ENCODE measurements at regions not wholly inside any gene's neighbourhood (a gene's known extent, or its start where the extent isn't known, plus 50 kb on each side); places are given as distances from the start of the nearest gene placed in this dataset.

- Histone ChIP-seq H3K4me3 (ENCODE audit: low read depth, low read length) (no peak overlapping the region), H3K27ac (ENCODE audit: low read depth, low read length) (no peak overlapping the region), H3K14ac (ENCODE audit: low read length) (no peak overlapping the region), H3K23ac (ENCODE audit: low read length) (no peak overlapping the region), H2BK5ac (ENCODE audit: low read depth, low read length, poor library complexity) (no peak overlapping the region), H3K9me3 (ENCODE audit: insufficient read depth, low read depth, low read length) (no peaks in the 10 kb centered on the region), H4K8ac (ENCODE audit: low read depth, low read length) (no peak overlapping the region), H2AK5ac (ENCODE audit: low read length) (no peak overlapping the region), H2BK12ac (ENCODE audit: low read length) (no peak overlapping the region), H2BK120ac (ENCODE audit: insufficient read depth, low read length, poor library complexity) (no peak overlapping the region), H2AFZ (ENCODE audit: insufficient read depth, low read length, poor library complexity) (no peak overlapping the region), H4K12ac (ENCODE audit: low read depth, low read length) (no peak overlapping the region), H4K91ac (ENCODE audit: low read depth, low read length) (no peak overlapping the region), H3K79me2 (ENCODE audit: control insufficient read depth, insufficient read depth, low read length, poor library complexity) (no peaks in the 10 kb centered on the region), H3K79me1 (ENCODE audit: low read length) (no peaks in the 10 kb centered on the region), H3K9ac (ENCODE audit: low read length) (no peak overlapping the region), H3K36me3 (ENCODE audit: control insufficient read depth in 1 of 2, insufficient read depth in 2 of 2, low read length in 2 of 2) (no peaks in the 10 kb centered on the region), H3K4me1 (ENCODE audit: control insufficient read depth in 1 of 2, insufficient read depth in 2 of 2, low read length in 2 of 2) (no peaks in the 10 kb centered on the region), H3K4me2 (ENCODE audit: low read length) (no peak overlapping the region), H3K4ac (ENCODE audit: low read depth, low read length) (no peak overlapping the region), H3K27me3 (ENCODE audit: insufficient read depth, low read length) (no peaks in the 10 kb centered on the region), H3K18ac (ENCODE audit: low read length) (no peak overlapping the region)
- no peak for DNase-seq
- no CpG with 5 or more reads among the region's 1 CpG for WGBS (ENCODE audit: extremely low coverage, insufficient coverage, insufficient read length)
Observed at GRCh38 chr21:16005996-16006395, 276.2 kb downstream of the USP25 start.

GRCh38 chr21:16007943-16008342 lies 278.2 kb downstream of the USP25 start:
- no peaks in the 10 kb centered on the region for H3K79me1 ChIP-seq (ENCODE audit: low read length)

GRCh38 chr21:16011719-16012118 lies 281.9 kb downstream of the USP25 start:
- Histone ChIP-seq H3K14ac (ENCODE audit: low read length) (no peak overlapping the region), H4K8ac (ENCODE audit: low read depth, low read length) (no peak overlapping the region), H2BK12ac (ENCODE audit: low read length) (no peak overlapping the region), H3K9me3 (ENCODE audit: insufficient read depth, low read depth, low read length) (no peaks in the 10 kb centered on the region), H3K79me1 (ENCODE audit: low read length) (no peaks in the 10 kb centered on the region), H3K27me3 (ENCODE audit: insufficient read depth, low read length) (no peaks in the 10 kb centered on the region), H3K18ac (ENCODE audit: low read length) (no peak overlapping the region), H3K4me2 (ENCODE audit: low read length) (no peak overlapping the region), H4K91ac (ENCODE audit: low read depth, low read length) (no peak overlapping the region), H3K36me3 (ENCODE audit: control insufficient read depth in 1 of 2, insufficient read depth in 2 of 2, low read length in 2 of 2) (no peaks in the 10 kb centered on the region), H3K23ac (ENCODE audit: low read length) (no peak overlapping the region), H2AFZ (ENCODE audit: insufficient read depth, low read length, poor library complexity) (no peak overlapping the region), H3K27ac (ENCODE audit: low read depth, low read length) (no peak overlapping the region), H3K4ac (ENCODE audit: low read depth, low read length) (no peak overlapping the region), H3K9ac (ENCODE audit: low read length) (no peak overlapping the region), H2BK120ac (ENCODE audit: insufficient read depth, low read length, poor library complexity) (no peak overlapping the region), H3K79me2 (ENCODE audit: control insufficient read depth, insufficient read depth, low read length, poor library complexity) (no peaks in the 10 kb centered on the region), H2BK5ac (ENCODE audit: low read depth, low read length, poor library complexity) (no peak overlapping the region), H4K12ac (ENCODE audit: low read depth, low read length) (no peak overlapping the region), H3K4me3 (ENCODE audit: low read depth, low read length) (no peak overlapping the region), H2AK5ac (ENCODE audit: low read length) (no peak overlapping the region), H3K4me1 (ENCODE audit: control insufficient read depth in 1 of 2, insufficient read depth in 2 of 2, low read length in 2 of 2) (no peaks in the 10 kb centered on the region)
- no CpG with 5 or more reads among the region's 4 CpGs for WGBS (ENCODE audit: extremely low coverage, insufficient coverage, insufficient read length)
- DNase-seq = no peak

More at GRCh38 chr21:16007943-16008342, 278.2 kb downstream of the USP25 start:
- no peak overlapping the region for H3K23ac ChIP-seq (ENCODE audit: low read length)
- H3K18ac ChIP-seq (ENCODE audit: low read length) = no peak overlapping the region
- no peak overlapping the region for H2BK5ac ChIP-seq (ENCODE audit: low read depth, low read length, poor library complexity)
- H4K12ac ChIP-seq (ENCODE audit: low read depth, low read length) = no peak overlapping the region
- no CpG with 5 or more reads among the region's 2 CpGs for WGBS (ENCODE audit: extremely low coverage, insufficient coverage, insufficient read length)
- H4K8ac ChIP-seq (ENCODE audit: low read depth, low read length) = no peak overlapping the region
- H3K4me3 ChIP-seq (ENCODE audit: low read depth, low read length) = no peak overlapping the region
- H3K4me1 ChIP-seq (ENCODE audit: control insufficient read depth in 1 of 2, insufficient read depth in 2 of 2, low read length in 2 of 2) = no peaks in the 10 kb centered on the region
- no peak overlapping the region for H3K4ac ChIP-seq (ENCODE audit: low read depth, low read length)
- H3K36me3 ChIP-seq (ENCODE audit: control insufficient read depth in 1 of 2, insufficient read depth in 2 of 2, low read length in 2 of 2) = no peaks in the 10 kb centered on the region
- no peaks in the 10 kb centered on the region for H3K79me2 ChIP-seq (ENCODE audit: control insufficient read depth, insufficient read depth, low read length, poor library complexity)
- no peaks in the 10 kb centered on the region for H3K9me3 ChIP-seq (ENCODE audit: insufficient read depth, low read depth, low read length)
- H3K9ac ChIP-seq (ENCODE audit: low read length) = no peak overlapping the region
- no peak overlapping the region for H2AK5ac ChIP-seq (ENCODE audit: low read length)
- no peaks in the 10 kb centered on the region for H3K27me3 ChIP-seq (ENCODE audit: insufficient read depth, low read length)
- H3K27ac ChIP-seq (ENCODE audit: low read depth, low read length) = no peak overlapping the region
- H3K4me2 ChIP-seq (ENCODE audit: low read length) = no peak overlapping the region
- no peak overlapping the region for H2AFZ ChIP-seq (ENCODE audit: insufficient read depth, low read length, poor library complexity)
- H2BK12ac ChIP-seq (ENCODE audit: low read length) = no peak overlapping the region
- DNase-seq = no peak
- H4K91ac ChIP-seq (ENCODE audit: low read depth, low read length) = no peak overlapping the region
- no peak overlapping the region for H2BK120ac ChIP-seq (ENCODE audit: insufficient read depth, low read length, poor library complexity)
- no peak overlapping the region for H3K14ac ChIP-seq (ENCODE audit: low read length)

GRCh38 chr21:16013570-16013969 lies 283.8 kb downstream of the USP25 start:
- Histone ChIP-seq H2BK12ac (ENCODE audit: low read length) (no peak overlapping the region), H3K4ac (ENCODE audit: low read depth, low read length) (no peak overlapping the region), H3K4me1 (ENCODE audit: control insufficient read depth in 1 of 2, insufficient read depth in 2 of 2, low read length in 2 of 2) (no peaks in the 10 kb centered on the region), H3K79me1 (ENCODE audit: low read length) (no peaks in the 10 kb centered on the region), H3K18ac (ENCODE audit: low read length) (no peak overlapping the region), H3K27ac (ENCODE audit: low read depth, low read length) (no peak overlapping the region), H3K27me3 (ENCODE audit: insufficient read depth, low read length) (no peaks in the 10 kb centered on the region), H3K9me3 (ENCODE audit: insufficient read depth, low read depth, low read length) (no peaks in the 10 kb centered on the region), H3K23ac (ENCODE audit: low read length) (no peak overlapping the region), H4K91ac (ENCODE audit: low read depth, low read length) (no peak overlapping the region), H3K36me3 (ENCODE audit: control insufficient read depth in 1 of 2, insufficient read depth in 2 of 2, low read length in 2 of 2) (no peaks in the 10 kb centered on the region), H4K12ac (ENCODE audit: low read depth, low read length) (no peak overlapping the region), H2AFZ (ENCODE audit: insufficient read depth, low read length, poor library complexity) (no peak overlapping the region), H2BK120ac (ENCODE audit: insufficient read depth, low read length, poor library complexity) (no peak overlapping the region), H3K9ac (ENCODE audit: low read length) (no peak overlapping the region), H2BK5ac (ENCODE audit: low read depth, low read length, poor library complexity) (no peak overlapping the region), H3K79me2 (ENCODE audit: control insufficient read depth, insufficient read depth, low read length, poor library complexity) (no peaks in the 10 kb centered on the region), H3K4me2 (ENCODE audit: low read length) (no peak overlapping the region), H4K8ac (ENCODE audit: low read depth, low read length) (no peak overlapping the region), H3K14ac (ENCODE audit: low read length) (no peak overlapping the region), H2AK5ac (ENCODE audit: low read length) (no peak overlapping the region), H3K4me3 (ENCODE audit: low read depth, low read length) (no peak overlapping the region)
- WGBS (ENCODE audit: extremely low coverage, insufficient coverage, insufficient read length) = no CpG with 5 or more reads among the region's 2 CpGs
- no peak for DNase-seq
